Right lobe of liver (tissue), 4 donors: ENCODE measurements at regions not wholly inside any gene's neighbourhood (a gene's known extent, or its start where the extent isn't known, plus 50 kb on each side); places are given as distances from the start of the nearest gene placed in this dataset.

Experiments used
- CTCF ChIP-seq, 4 donors: fragments of 200-600 bp in 3 of 4; fragments of 450-650 bp in 1 of 4; IDR thresholded peaks; one replicate each; pipeline versions ENCODE4 v1.5.1 to v1.8.0; 2016 to 2022; ENCODE audit warnings: antibody characterized with exemption in 4 of 4, mild to moderate bottlenecking in 2 of 4
- POLR2A ChIP-seq: fragments of 450-650 bp; IDR thresholded peaks from one replicate; pipeline ENCODE4 v1.6.1; 2017; ENCODE audit warnings: antibody characterized with exemption, mild to moderate bottlenecking
- donor health status: DM: no; HTN: no; CAD: no.
- donor health status: DM: no; HTN: no; CAD: no.
- donor health status: DM: no; HTN: yes; CAD: no.

DNA sequence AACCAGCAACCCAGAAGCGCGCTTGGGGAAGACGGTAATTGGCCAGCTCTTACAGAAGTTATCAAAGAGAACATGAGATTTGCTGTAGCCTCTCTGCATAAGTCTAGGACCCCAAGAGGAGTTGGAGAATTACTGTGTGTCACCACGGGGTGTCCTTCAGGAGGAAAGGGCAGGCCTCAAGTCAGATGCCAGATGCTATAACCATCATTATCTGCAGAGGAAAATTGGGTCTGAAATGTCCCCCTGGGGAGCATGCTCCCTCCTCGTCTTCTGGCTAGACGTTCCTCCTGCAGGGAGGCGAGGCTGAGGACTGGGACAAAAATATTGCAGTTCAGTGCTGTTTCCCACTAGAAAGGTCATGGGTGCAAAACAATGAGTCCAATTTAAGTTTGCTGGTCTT lies 380.5 kb upstream of the CFAP20DC start:
- no peak for TF ChIP-seq CTCF (IDR thresholded peaks at IDR 0.05)
- no peak for TF ChIP-seq POLR2A
